Stomach (tissue), 8 donors: ENCODE measurements at regions not wholly inside any gene's neighbourhood (a gene's known extent, or its start where the extent isn't known, plus 50 kb on each side); places are given as distances from the start of the nearest gene placed in this dataset.

Experiments
- DNase-seq, 2 donors: peaks; one replicate each; pipeline versions ENCODE4 v3.0.0 to v3.0.0-alpha.2; 2013 to 2019
- H3K27ac ChIP-seq, 5 donors: fragments of 200-600 bp in 4 of 5; sonication (generic) in 4 of 5; one replicate each; pipeline ENCODE4 v1.5.1; 2013 to 2019; ENCODE audit warnings: mild to moderate bottlenecking in 1 of 5, moderate library complexity in 1 of 5
- H3K27me3 ChIP-seq, 3 donors: fragments of 200-600 bp; sonication (generic); one replicate each; pipeline ENCODE4 v1.5.1; 2017 to 2019; ENCODE audit warnings: mixed run types in 1 of 3
- H3K36me3 ChIP-seq, 4 donors: fragments of 200-600 bp; sonication (generic); 1 replicate in 3 of 4; 2 replicates in 1 of 4; pipeline ENCODE4 v1.5.1; 2016 to 2019
- H3K4me1 ChIP-seq, 4 donors: fragments of 200-600 bp; sonication (generic); one replicate each; pipeline ENCODE4 v1.5.1; 2016 to 2019
- H3K4me3 ChIP-seq, 4 donors: fragments of 200-600 bp; sonication (generic) in 3 of 4; one replicate each; pipeline ENCODE4 v1.5.1; 2016 to 2019; ENCODE audit warnings: mild to moderate bottlenecking in 1 of 4
- H3K9me3 ChIP-seq, 4 donors: fragments of 200-600 bp; sonication (generic); one replicate each; pipeline ENCODE4 v1.5.1; 2016 to 2019
- EP300 ChIP-seq: sonication (generic); formaldehyde crosslinking; IDR thresholded peaks from one replicate; pipeline ENCODE4 v1.6.1; 2017; ENCODE audit warnings: antibody characterized with exemption
- POLR2A ChIP-seq, 4 donors: fragments of 450-650 bp; IDR thresholded peaks; one replicate each; pipeline ENCODE4 v1.6.1; 2016; ENCODE audit warnings: antibody characterized with exemption in 4 of 4, control low read depth in 2 of 4, mild to moderate bottlenecking in 1 of 4, moderate library complexity in 1 of 4
- POLR2AphosphoS5 ChIP-seq, 3 donors: sonication (generic); formaldehyde crosslinking; IDR thresholded peaks; one replicate each; pipeline ENCODE4 v1.6.1; 2016; ENCODE audit warnings: antibody characterized with exemption in 3 of 3
- WGBS, 5 donors: extraction: QIAGEN DNeasy Blood & Tissue Kit in 3 of 5; methylation state at CpG; one replicate each; pipeline versions ENCODE4 v1.1.5 to v1.1.7; 2013 to 2018; 5-methylcytosine and 5-hydroxymethylcytosine counted together
- intact Hi-C: fragments of 100-400 bp; cut with DNase I; formaldehyde crosslinking; loops from one replicate; pipeline ENCODE4 v1.15.1; 2023; ENCODE audit warnings: low total_unique reads
- TF ChIP-seq, protein P1 (sequence below), 7 experiments: fragments of 450-650 bp in 4 of 7; fragments of 200-600 bp in 3 of 7; sonication (generic) in 3 of 7; IDR thresholded peaks; one replicate each; pipeline ENCODE4 v1.5.1; 2016 to 2019; ENCODE audit warnings: antibody characterized with exemption in 7 of 7, control low read depth in 2 of 7, mild to moderate bottlenecking in 1 of 7
- donor health status: healthy with polysubstance abuse.
- donor health status: Bipolar disorder and iron deficiency.
- donor health status: healthy.

DNA sequence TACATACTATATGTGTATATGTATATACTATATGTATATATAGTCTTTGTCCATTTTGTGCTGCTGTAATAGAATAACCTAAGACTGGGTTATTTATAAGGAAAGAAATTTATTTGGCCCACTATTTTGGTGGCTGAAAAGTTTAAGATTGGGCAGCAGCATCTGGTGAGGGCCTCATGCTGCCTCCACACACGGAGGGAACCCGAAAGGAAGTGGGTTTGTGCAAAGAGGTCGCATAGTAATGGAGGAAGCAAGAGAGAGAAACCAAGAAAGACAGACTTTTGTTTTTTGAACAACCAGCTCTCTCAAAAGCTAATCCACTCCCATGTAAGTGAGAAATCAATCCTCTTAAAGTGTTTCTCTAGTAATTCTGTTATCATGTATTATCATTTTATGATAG lies 1147.3 kb downstream of the NCAM2 start:
- DNase-seq, result no peak
- Histone ChIP-seq H3K27ac (no peak overlapping the region), H3K4me1 (no peaks in the 10 kb centered on the region), H3K36me3 (no peaks in the 10 kb centered on the region), H3K4me3 (no peak overlapping the region), H3K9me3 (peaks cover 4 to 22% (median 18%) of the 10 kb centered on the region in 4 donors), H3K27me3 (no peaks in the 10 kb centered on the region)
- no peak for TF ChIP-seq EP300
- TF ChIP-seq, protein P1, sequence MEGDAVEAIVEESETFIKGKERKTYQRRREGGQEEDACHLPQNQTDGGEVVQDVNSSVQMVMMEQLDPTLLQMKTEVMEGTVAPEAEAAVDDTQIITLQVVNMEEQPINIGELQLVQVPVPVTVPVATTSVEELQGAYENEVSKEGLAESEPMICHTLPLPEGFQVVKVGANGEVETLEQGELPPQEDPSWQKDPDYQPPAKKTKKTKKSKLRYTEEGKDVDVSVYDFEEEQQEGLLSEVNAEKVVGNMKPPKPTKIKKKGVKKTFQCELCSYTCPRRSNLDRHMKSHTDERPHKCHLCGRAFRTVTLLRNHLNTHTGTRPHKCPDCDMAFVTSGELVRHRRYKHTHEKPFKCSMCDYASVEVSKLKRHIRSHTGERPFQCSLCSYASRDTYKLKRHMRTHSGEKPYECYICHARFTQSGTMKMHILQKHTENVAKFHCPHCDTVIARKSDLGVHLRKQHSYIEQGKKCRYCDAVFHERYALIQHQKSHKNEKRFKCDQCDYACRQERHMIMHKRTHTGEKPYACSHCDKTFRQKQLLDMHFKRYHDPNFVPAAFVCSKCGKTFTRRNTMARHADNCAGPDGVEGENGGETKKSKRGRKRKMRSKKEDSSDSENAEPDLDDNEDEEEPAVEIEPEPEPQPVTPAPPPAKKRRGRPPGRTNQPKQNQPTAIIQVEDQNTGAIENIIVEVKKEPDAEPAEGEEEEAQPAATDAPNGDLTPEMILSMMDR (IDR thresholded peaks at IDR 0.05), result no peak
- no peak for TF ChIP-seq POLR2AphosphoS5 (IDR thresholded peaks at IDR 0.05)
- TF ChIP-seq POLR2A (IDR thresholded peaks at IDR 0.05), result no peak
- intact Hi-C loops, result no loop called here
- WGBS, 5 donors, result 59 to 72% (median 64%) methylated on average over 3 of the region's 3 CpGs

DNA sequence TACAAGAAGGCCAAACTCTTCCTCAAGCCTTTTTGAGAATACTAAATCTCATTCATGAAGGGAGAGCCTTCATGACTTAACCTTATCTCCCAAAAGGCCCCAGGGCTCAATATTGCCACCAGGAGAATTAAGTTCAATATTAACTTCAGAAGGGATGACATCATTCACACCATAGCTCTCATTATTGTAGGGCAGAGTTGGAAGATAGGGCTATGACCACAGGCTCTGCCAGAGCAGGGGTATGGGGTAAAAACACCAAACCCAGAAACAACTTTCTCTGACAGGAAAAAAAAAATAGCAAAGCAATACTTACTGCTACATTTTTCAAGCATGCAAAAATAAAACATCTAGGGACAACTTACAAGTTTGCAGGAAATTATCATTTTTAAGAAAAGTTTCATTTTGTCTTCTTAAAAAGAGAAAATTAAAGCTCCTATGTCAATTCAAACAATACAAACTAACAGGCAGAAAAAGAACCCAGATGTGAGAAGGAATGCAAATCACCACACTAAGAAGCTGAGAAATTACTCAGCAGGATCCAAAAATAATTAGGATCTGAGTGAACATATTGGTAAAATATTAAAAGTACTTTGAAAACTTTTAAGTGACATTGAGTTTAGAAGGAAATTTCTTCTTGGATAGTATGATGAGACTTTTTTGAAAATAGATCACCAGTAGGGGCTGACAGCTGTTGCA lies 1156.5 kb downstream of the NCAM2 start:
- Histone ChIP-seq H3K4me1 (no peaks in the 10 kb centered on the region), H3K27ac (no peak overlapping the region), H3K27me3 (no peaks in the 10 kb centered on the region), H3K4me3 (no peak overlapping the region), H3K9me3 (peaks cover 0 to 19% (median 0%) of the 10 kb centered on the region in 4 donors), H3K36me3 (no peaks in the 10 kb centered on the region)
- intact Hi-C loops, result no loop called here
- TF ChIP-seq, protein P1 (IDR thresholded peaks at IDR 0.05), result no peak
- TF ChIP-seq POLR2AphosphoS5 (IDR thresholded peaks at IDR 0.05) (no peak), EP300 (no peak), POLR2A (IDR thresholded peaks at IDR 0.05) (no peak)
- no peak for DNase-seq

DNA sequence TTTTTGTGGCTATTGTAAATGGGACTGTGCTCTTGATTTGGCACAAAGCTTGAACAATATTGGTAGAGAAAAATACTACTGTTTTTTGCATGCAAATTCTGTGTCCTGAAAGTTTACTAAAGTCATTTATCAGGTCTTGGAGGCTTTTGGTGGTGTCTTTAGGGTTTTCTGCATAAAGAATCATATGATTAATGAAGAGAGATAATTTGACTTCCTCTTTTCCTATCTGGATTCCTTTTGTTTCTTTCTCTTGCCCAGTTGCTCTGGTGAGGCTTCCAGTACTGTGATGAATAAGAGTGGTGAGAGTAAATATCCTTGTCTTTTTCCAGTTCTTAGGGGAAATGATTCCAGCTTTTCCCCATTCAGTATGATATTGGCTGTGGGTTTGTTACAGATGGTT lies 1166.7 kb downstream of the NCAM2 start:
- intact Hi-C loops, result no loop called here
- Histone ChIP-seq H3K27ac (no peak overlapping the region), H3K27me3 (no peaks in the 10 kb centered on the region), H3K36me3 (no peaks in the 10 kb centered on the region), H3K4me1 (no peaks in the 10 kb centered on the region), H3K4me3 (no peak overlapping the region), H3K9me3 (peaks cover 0 to 3% (median 0%) of the 10 kb centered on the region in 4 donors)
- TF ChIP-seq POLR2AphosphoS5 (IDR thresholded peaks at IDR 0.05), result no peak
- TF ChIP-seq, protein P1 (IDR thresholded peaks at IDR 0.05), result no peak
- no peak for TF ChIP-seq EP300
- no peak for TF ChIP-seq POLR2A (IDR thresholded peaks at IDR 0.05)
- no peak for DNase-seq

DNA sequence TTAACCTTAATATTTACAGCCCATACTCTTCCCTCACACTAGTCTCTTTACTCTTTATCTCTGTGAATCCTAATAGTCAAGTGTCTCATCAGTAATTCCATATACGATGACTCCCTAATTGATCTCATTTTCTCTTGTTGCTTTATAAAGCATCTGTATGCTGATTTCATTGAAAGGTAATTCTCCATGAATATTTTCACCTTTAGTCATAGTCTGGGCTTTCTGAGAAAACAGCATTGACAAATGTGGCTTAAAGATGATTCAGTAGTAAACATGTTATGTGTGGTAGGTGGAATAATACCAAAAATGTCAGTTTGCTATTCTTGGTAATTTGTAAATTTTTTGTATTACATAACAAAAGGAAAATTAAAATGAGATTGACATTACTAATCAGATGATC lies 1176.5 kb downstream of the NCAM2 start:
- no peak for TF ChIP-seq POLR2A (IDR thresholded peaks at IDR 0.05)
- no peak for TF ChIP-seq EP300
- TF ChIP-seq, protein P1 (IDR thresholded peaks at IDR 0.05), result no peak
- Histone ChIP-seq H3K27ac (no peak overlapping the region), H3K4me1 (no peaks in the 10 kb centered on the region), H3K9me3 (peaks cover 0 to 24% (median 11%) of the 10 kb centered on the region in 4 donors), H3K27me3 (no peaks in the 10 kb centered on the region), H3K4me3 (no peak overlapping the region), H3K36me3 (no peaks in the 10 kb centered on the region)
- no peak for DNase-seq
- WGBS, 5 donors, result 74 to 95% (median 92%) methylated on average over 1 of the region's 1 CpG
- intact Hi-C loops, result no loop called here
